Occipital lobe (tissue), 1 donor: ENCODE measurements at regions not wholly inside any gene's neighbourhood (a gene's known extent, or its start where the extent isn't known, plus 50 kb on each side); places are given as distances from the start of the nearest gene placed in this dataset.
"Not testable (repeated sequence)": the region's sequence is repeated elsewhere in the genome, so short reads cannot be mapped to it uniquely, and the experiment has no call there.

Experiments
- DNase-seq: peaks from one replicate; lab custom pipeline; 2025; lab: John Stamatoyannopoulos, UW

GRCh38 chr13:105878119-105878700 is 657.3 kb downstream of the EFNB2 start:
- DNase-seq = no peak

GRCh38 chr13:105874814-105875213 is 660.6 kb downstream of the EFNB2 start:
- no peak for DNase-seq

GRCh38 chr13:105871768-105872167 is 663.7 kb downstream of the EFNB2 start:
- DNase-seq = no peak

GRCh38 chr13:105871326-105871725 is 664.1 kb downstream of the EFNB2 start:
- DNase-seq = no peak

GRCh38 chr13:105863300-105863920 is 672.1 kb downstream of the EFNB2 start:
- no peak for DNase-seq

- no peak for DNase-seq
Observed at GRCh38 chr13:105848494-105848893, 687.0 kb downstream of the EFNB2 start.

GRCh38 chr13:105847527-105848291 is 687.8 kb downstream of the EFNB2 start:
- DNase-seq = no peak

- no peak for DNase-seq
Observed at GRCh38 chr13:105846923-105847322, 688.5 kb downstream of the EFNB2 start.

- no peak for DNase-seq
Observed at GRCh38 chr13:105841286-105841685, 694.2 kb downstream of the EFNB2 start.

GRCh38 chr13:105838231-105838630 is 697.2 kb downstream of the EFNB2 start:
- no peak for DNase-seq

- not testable (repeated sequence) for DNase-seq
Observed at GRCh38 chr13:105837295-105837694, 698.2 kb downstream of the EFNB2 start.

GRCh38 chr13:105830821-105831220 is 704.6 kb downstream of the EFNB2 start:
- DNase-seq = no peak

GRCh38 chr13:105827111-105827809 is 708.2 kb downstream of the EFNB2 start:
- DNase-seq = no peak

- DNase-seq = no peak
Observed at GRCh38 chr13:105825071-105825470, 710.4 kb downstream of the EFNB2 start.

GRCh38 chr13:105821337-105821736 is 714.1 kb downstream of the EFNB2 start:
- no peak for DNase-seq

- no peak for DNase-seq
Observed at GRCh38 chr13:105820415-105820814, 715.0 kb downstream of the EFNB2 start.

- DNase-seq = no peak
Observed at GRCh38 chr13:105817498-105817897, 718.0 kb downstream of the EFNB2 start.

- DNase-seq = no peak
Observed at GRCh38 chr13:105816994-105817393, 718.5 kb downstream of the EFNB2 start.

GRCh38 chr13:105814902-105815250 is 720.6 kb downstream of the EFNB2 start:
- DNase-seq = no peak

- no peak for DNase-seq
Observed at GRCh38 chr13:105814219-105814901, 721.1 kb downstream of the EFNB2 start.

GRCh38 chr13:105806628-105806920 is 728.9 kb downstream of the EFNB2 start:
- no peak for DNase-seq
